GM20000 (cell line): ENCODE measurements at regions not wholly inside any gene's neighbourhood (a gene's known extent, or its start where the extent isn't known, plus 50 kb on each side); places are given as distances from the start of the nearest gene placed in this dataset.

ENCODE experiments used
- DNase-seq: peaks from one replicate; pipeline ENCODE4 v3.0.0; 2012; ENCODE audit warnings: low spot score
- CTCF ChIP-seq: IDR thresholded peaks from 2 replicates; pipeline ENCODE4 v1.5.1; 2012; ENCODE audit warnings: mild to moderate bottlenecking, control low read depth; ENCODE audit errors: extremely low read depth, missing control alignments

GRCh38 chr4:61085534-61085933 lies 114.6 kb upstream of the ADGRL3 start:
- DNase-seq, result no peak
- no peak for TF ChIP-seq CTCF

GRCh38 chr4:61086357-61086756 lies 113.8 kb upstream of the ADGRL3 start:
- TF ChIP-seq CTCF, result no peak

GRCh38 chr4:61086979-61087378 lies 113.1 kb upstream of the ADGRL3 start:
- no peak for TF ChIP-seq CTCF
- DNase-seq, result no peak

More at GRCh38 chr4:61086357-61086756, 113.8 kb upstream of the ADGRL3 start:
- no peak for DNase-seq

- TF ChIP-seq CTCF, result no peak
- no peak for DNase-seq
Observed at GRCh38 chr4:61094854-61095598, 105.1 kb upstream of the ADGRL3 start.

GRCh38 chr4:61128682-61129081 lies 71.4 kb upstream of the ADGRL3 start:
- TF ChIP-seq CTCF, result no peak
- DNase-seq, result no peak

GRCh38 chr4:61129971-61130370 lies 70.2 kb upstream of the ADGRL3 start:
- DNase-seq, result no peak
- no peak for TF ChIP-seq CTCF

GRCh38 chr4:61143461-61143860 lies 56.7 kb upstream of the ADGRL3 start:
- TF ChIP-seq CTCF, result no peak

More at GRCh38 chr4:61143461-61143860, 56.7 kb upstream of the ADGRL3 start:
- DNase-seq, result no peak
